HT1080 (cell line): ENCODE measurements at regions not wholly inside any gene's neighbourhood (a gene's known extent, or its start where the extent isn't known, plus 50 kb on each side); places are given as distances from the start of the nearest gene placed in this dataset.
A peak's percentile ranks its signal among the peaks of the same experiment; 100 is the strongest.
"Not testable (repeated sequence)": the region's sequence is repeated elsewhere in the genome, so short reads cannot be mapped to it uniquely, and the experiment has no call there.

Experiments
- DNase-seq: peaks from one replicate; pipeline ENCODE4 v3.0.0-alpha.2; 2015; ENCODE audit warnings: low read depth

GRCh38 chr2:235216901-235217300 is 265.1 kb downstream of the SH3BP4 start:
- DNase-seq, result peak; percentile 61

GRCh38 chr2:235217846-235218245 is 266.0 kb downstream of the SH3BP4 start:
- no peak for DNase-seq

- DNase-seq, result no peak
Measured at GRCh38 chr2:235218486-235218907, 266.7 kb downstream of the SH3BP4 start.

- no peak for DNase-seq
Measured at GRCh38 chr2:235219048-235219447, 267.2 kb downstream of the SH3BP4 start.

GRCh38 chr2:235220331-235220730 is 268.5 kb downstream of the SH3BP4 start:
- no peak for DNase-seq

- no peak for DNase-seq
Measured at GRCh38 chr2:235223011-235223410, 270.8 kb upstream of the AGAP1 start.

- DNase-seq, result no peak
Measured at GRCh38 chr2:235224410-235224809, 269.4 kb upstream of the AGAP1 start.

GRCh38 chr2:235225261-235225660 is 268.6 kb upstream of the AGAP1 start:
- DNase-seq, result no peak

- DNase-seq, result no peak
Measured at GRCh38 chr2:235227590-235227989, 266.3 kb upstream of the AGAP1 start.

- not testable (repeated sequence) for DNase-seq
Measured at GRCh38 chr2:235228422-235228821, 265.4 kb upstream of the AGAP1 start.

GRCh38 chr2:235229236-235229635 is 264.6 kb upstream of the AGAP1 start:
- no peak for DNase-seq

GRCh38 chr2:235230821-235231601 is 262.8 kb upstream of the AGAP1 start:
- DNase-seq, result no peak

- no peak for DNase-seq
Measured at GRCh38 chr2:235232449-235233433, 261.1 kb upstream of the AGAP1 start.

- DNase-seq, result no peak
Measured at GRCh38 chr2:235234736-235235135, 259.1 kb upstream of the AGAP1 start.

- peak; percentile 38 for DNase-seq
Measured at GRCh38 chr2:235235977-235236767, 257.7 kb upstream of the AGAP1 start.

- peak; percentile 21 for DNase-seq
Measured at GRCh38 chr2:235238537-235238936, 255.3 kb upstream of the AGAP1 start.

- DNase-seq, result no peak
Measured at GRCh38 chr2:235240574-235240973, 253.3 kb upstream of the AGAP1 start.

- no peak for DNase-seq
Measured at GRCh38 chr2:235244255-235245220, 249.3 kb upstream of the AGAP1 start.

- no peak for DNase-seq
Measured at GRCh38 chr2:235247001-235247400, 246.8 kb upstream of the AGAP1 start.

- no peak for DNase-seq
Measured at GRCh38 chr2:235255693-235256092, 238.2 kb upstream of the AGAP1 start.
